Thymus (tissue), 11 donors: ENCODE measurements at regions not wholly inside any gene's neighbourhood (a gene's known extent, or its start where the extent isn't known, plus 50 kb on each side); places are given as distances from the start of the nearest gene placed in this dataset.

Source experiments
- DNase-seq, 9 donors: peaks; one replicate each; pipeline ENCODE4 v3.0.0-alpha.2; 2013; ENCODE audit warnings: low spot score in 9 of 9, low read depth in 6 of 9, missing footprints in 1 of 9
- H3K27ac ChIP-seq, 2 donors: one replicate each; pipeline ENCODE4 v1.5.1; 2013; ENCODE audit warnings: control low read depth in 1 of 2, low read depth in 1 of 2, low read length in 1 of 2, mild to moderate bottlenecking in 1 of 2, moderate library complexity in 1 of 2
- H3K27me3 ChIP-seq, 2 donors: one replicate each; pipeline ENCODE4 v1.5.1; 2013; ENCODE audit warnings: low read length in 1 of 2; ENCODE audit not compliant: control insufficient read depth in 2 of 2, insufficient read depth in 1 of 2
- H3K36me3 ChIP-seq, 2 donors: one replicate each; pipeline ENCODE4 v1.5.1; 2013; ENCODE audit warnings: low read length in 1 of 2, mild to moderate bottlenecking in 1 of 2, moderate library complexity in 1 of 2; ENCODE audit not compliant: control insufficient read depth in 2 of 2, insufficient read depth in 2 of 2
- H3K4me1 ChIP-seq, 2 donors: one replicate each; pipeline ENCODE4 v1.5.1; 2013; ENCODE audit warnings: low read length in 2 of 2; ENCODE audit not compliant: control insufficient read depth in 2 of 2, insufficient read depth in 2 of 2
- H3K4me3 ChIP-seq, 2 donors: one replicate each; pipeline ENCODE4 v1.5.1; 2013; ENCODE audit warnings: low read length in 2 of 2, control low read depth in 1 of 2, mild to moderate bottlenecking in 1 of 2
- H3K9me3 ChIP-seq, 2 donors: one replicate each; pipeline ENCODE4 v1.5.1; 2013; ENCODE audit warnings: low read length in 1 of 2, mild to moderate bottlenecking in 1 of 2; ENCODE audit not compliant: control insufficient read depth in 2 of 2, insufficient read depth in 1 of 2
- whole genome bisulfite sequencing: extraction: QIAGEN DNeasy Blood & Tissue Kit; methylation state at CpG from one replicate; pipeline ENCODE4 v1.1.7; 2013; 5-methylcytosine and 5-hydroxymethylcytosine counted together
- donor health status: healthy.

GRCh38 chr4:20532116-20532790 is 168.0 kb upstream of the PACRGL start:
- no peaks in the 10 kb centered on the region for H3K36me3 ChIP-seq
- 94% methylated on average over 3 of the region's 3 CpGs for WGBS
- no peaks in the 10 kb centered on the region for H3K4me1 ChIP-seq
- no peaks in the 10 kb centered on the region for H3K9me3 ChIP-seq
- H3K27ac ChIP-seq: no peak overlapping the region
- no peaks in the 10 kb centered on the region for H3K27me3 ChIP-seq
- DNase-seq: no peak
- no peak overlapping the region for H3K4me3 ChIP-seq

GRCh38 chr4:20532871-20533870 is 167.1 kb upstream of the PACRGL start:
- no peak overlapping the region for H3K27ac ChIP-seq
- H3K4me1 ChIP-seq: no peaks in the 10 kb centered on the region
- no peak overlapping the region for H3K4me3 ChIP-seq
- no peaks in the 10 kb centered on the region for H3K9me3 ChIP-seq
- 94% methylated on average over 5 of the region's 5 CpGs for WGBS
- DNase-seq: no peak
- no peaks in the 10 kb centered on the region for H3K36me3 ChIP-seq
- H3K27me3 ChIP-seq: no peaks in the 10 kb centered on the region

GRCh38 chr4:20538905-20539304 is 161.4 kb upstream of the PACRGL start:
- Histone ChIP-seq H3K9me3 (no peaks in the 10 kb centered on the region), H3K4me3 (no peak overlapping the region), H3K4me1 (no peaks in the 10 kb centered on the region), H3K27me3 (no peaks in the 10 kb centered on the region), H3K36me3 (no peaks in the 10 kb centered on the region), H3K27ac (no peak overlapping the region)
- 79% methylated on average over 5 of the region's 5 CpGs for WGBS
- DNase-seq: no peak

- H3K9me3 ChIP-seq: no peaks in the 10 kb centered on the region
- H3K27ac ChIP-seq: no peak overlapping the region
- H3K4me1 ChIP-seq: no peaks in the 10 kb centered on the region
- H3K36me3 ChIP-seq: no peaks in the 10 kb centered on the region
- no peak overlapping the region for H3K4me3 ChIP-seq
- 83% methylated on average over 2 of the region's 2 CpGs for WGBS
- no peak for DNase-seq
- H3K27me3 ChIP-seq: no peaks in the 10 kb centered on the region
Measured at GRCh38 chr4:20543131-20543530, 157.1 kb upstream of the PACRGL start.

- no peaks in the 10 kb centered on the region for H3K27me3 ChIP-seq
- H3K9me3 ChIP-seq: no peaks in the 10 kb centered on the region
- 54% methylated on average over 3 of the region's 3 CpGs for whole genome bisulfite sequencing
- H3K4me1 ChIP-seq: no peaks in the 10 kb centered on the region
- H3K4me3 ChIP-seq: no peak overlapping the region
- no peaks in the 10 kb centered on the region for H3K36me3 ChIP-seq
- peak in 1 of 9 donors; percentile 5 for DNase-seq
- no peak overlapping the region for H3K27ac ChIP-seq
Measured at GRCh38 chr4:20544645-20545044, 155.6 kb upstream of the PACRGL start.

- Histone ChIP-seq H3K4me1 (no peaks in the 10 kb centered on the region), H3K36me3 (no peaks in the 10 kb centered on the region), H3K4me3 (no peak overlapping the region), H3K9me3 (no peaks in the 10 kb centered on the region), H3K27ac (no peak overlapping the region), H3K27me3 (no peaks in the 10 kb centered on the region)
- 72% methylated on average over 5 of the region's 5 CpGs for WGBS
- DNase-seq: no peak
Measured at GRCh38 chr4:20552004-20552403, 148.3 kb upstream of the PACRGL start.

GRCh38 chr4:20554134-20554533 is 146.1 kb upstream of the PACRGL start:
- Histone ChIP-seq H3K36me3 (no peaks in the 10 kb centered on the region), H3K27me3 (no peaks in the 10 kb centered on the region), H3K9me3 (no peaks in the 10 kb centered on the region), H3K4me3 (no peak overlapping the region), H3K27ac (no peak overlapping the region), H3K4me1 (no peaks in the 10 kb centered on the region)
- no peak for DNase-seq
- 78% methylated on average over 2 of the region's 2 CpGs for WGBS

- Histone ChIP-seq H3K4me1 (no peaks in the 10 kb centered on the region), H3K36me3 (no peaks in the 10 kb centered on the region), H3K27ac (no peak overlapping the region), H3K27me3 (no peaks in the 10 kb centered on the region), H3K4me3 (no peak overlapping the region), H3K9me3 (no peaks in the 10 kb centered on the region)
- WGBS: 89% methylated on average over 7 of the region's 7 CpGs
- DNase-seq: no peak
Measured at GRCh38 chr4:20565075-20565721, 135.1 kb upstream of the PACRGL start.
